ENCODE measurements at regions not wholly inside any gene's neighbourhood (a gene's known extent, or its start where the extent isn't known, plus 50 kb on each side); places are given as distances from the start of the nearest gene placed in this dataset.

DNA sequence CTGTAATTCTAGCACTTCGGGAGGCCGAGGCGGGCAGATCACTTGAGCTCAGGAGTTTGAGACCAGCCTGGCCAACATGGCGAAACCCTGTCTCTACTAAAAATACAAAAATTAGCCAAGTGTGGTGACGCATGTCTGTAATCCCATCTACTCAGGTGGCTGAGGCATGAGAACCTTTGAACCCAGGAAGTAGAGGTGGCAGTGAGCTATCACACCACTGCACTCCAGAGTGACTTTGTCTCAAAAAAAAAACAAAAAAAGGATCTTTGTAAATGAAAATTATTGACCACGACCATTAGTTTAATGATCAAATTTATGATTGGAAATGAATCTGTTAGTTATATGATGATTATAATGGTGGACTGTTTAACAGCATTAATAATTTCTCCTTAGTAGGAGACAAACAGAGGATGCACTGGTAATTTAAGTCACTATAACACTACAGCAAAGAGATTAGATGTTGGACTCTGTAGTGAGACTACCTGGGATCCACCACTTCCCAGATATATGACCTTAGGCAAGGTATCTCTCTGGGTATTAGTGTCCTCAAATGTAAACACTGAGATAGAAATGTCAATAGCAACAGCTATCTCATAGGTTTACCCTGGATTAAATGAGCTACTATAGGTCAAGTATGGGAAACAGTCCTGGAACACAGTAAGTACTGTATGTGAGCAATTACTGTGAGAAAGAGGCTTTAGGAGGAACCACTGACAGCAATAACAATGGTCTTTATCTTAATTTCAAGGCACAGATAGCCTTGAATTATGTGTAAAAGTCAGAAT is 214.7 kb downstream of the NOVA1 start:
- CTCF ChIA-PET, result no interaction called here
- TF ChIP-seq FOXM1 (IDR thresholded peaks at IDR 0.05; ENCODE audit: borderline replicate concordance), result no peak
- DNase-seq (ENCODE audit: extremely low spot score), result no peak
- POLR2A ChIA-PET, result no interaction called here

DNA sequence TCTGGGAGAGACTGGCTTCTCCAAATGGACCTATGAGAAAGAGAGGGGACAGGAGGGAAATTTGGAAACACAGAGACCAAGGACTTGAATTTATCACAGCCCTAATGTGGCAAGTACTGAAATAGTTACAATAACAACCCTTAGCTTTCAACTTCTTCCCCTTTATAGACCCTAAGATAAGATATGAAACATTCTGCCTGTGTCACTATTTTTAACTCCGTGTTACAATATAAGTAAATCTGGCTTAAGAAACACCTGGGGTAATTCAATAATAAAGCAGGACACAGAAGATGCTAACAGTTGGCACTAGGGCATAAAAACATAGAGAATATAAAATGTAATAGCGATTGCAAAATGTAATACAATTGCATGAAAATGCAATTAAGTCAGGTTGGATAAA is 216.4 kb downstream of the NOVA1 start:
- no peak for TF ChIP-seq SP1 (IDR thresholded peaks at IDR 0.05)
- no peak for TF ChIP-seq SUZ12 (IDR thresholded peaks at IDR 0.05)
- no peak for TF ChIP-seq FOXK2 (IDR thresholded peaks at IDR 0.05)
- no peak for TF ChIP-seq L3MBTL2 (conservative IDR thresholded peaks at IDR 0.05)
- TF ChIP-seq NFRKB (IDR thresholded peaks at IDR 0.05), result no peak
- no peak for TF ChIP-seq BHLHE40 (IDR thresholded peaks at IDR 0.05; ENCODE audit: borderline replicate concordance)
- TF ChIP-seq TARDBP (IDR thresholded peaks at IDR 0.05), result no peak
- no peak for TF ChIP-seq FOXA1 (IDR thresholded peaks at IDR 0.05)
- no peak for TF ChIP-seq CTBP1 (IDR thresholded peaks at IDR 0.05; ENCODE audit: borderline replicate concordance)
- no peak for TF ChIP-seq ZNF384 (IDR thresholded peaks at IDR 0.05)
- no peak for TF ChIP-seq LEF1 (IDR thresholded peaks at IDR 0.05; ENCODE audit: borderline replicate concordance)
- TF ChIP-seq ARNT (IDR thresholded peaks at IDR 0.05), result no peak
- no peak for TF ChIP-seq PKNOX1 (IDR thresholded peaks at IDR 0.05)
- TF ChIP-seq FOXM1 (IDR thresholded peaks at IDR 0.05; ENCODE audit: borderline replicate concordance), result no peak
- DNase-seq (ENCODE audit: extremely low spot score), result no peak
- ChIA-PET CTCF (no interaction called here), POLR2A (no interaction called here)

GRCh38 chr14:26380637-26381036 is 217.2 kb downstream of the NOVA1 start:
- TF ChIP-seq L3MBTL2 (conservative IDR thresholded peaks at IDR 0.05), result no peak
- TF ChIP-seq FOXM1 (IDR thresholded peaks at IDR 0.05; ENCODE audit: borderline replicate concordance), result no peak
- TF ChIP-seq NFRKB (IDR thresholded peaks at IDR 0.05), result no peak
- TF ChIP-seq PKNOX1 (IDR thresholded peaks at IDR 0.05), result no peak
- no peak for TF ChIP-seq ARNT (IDR thresholded peaks at IDR 0.05)
- no peak for TF ChIP-seq ELF4 (IDR thresholded peaks at IDR 0.05)
- TF ChIP-seq FOXK2 (IDR thresholded peaks at IDR 0.05), result no peak
- no peak for TF ChIP-seq BHLHE40 (IDR thresholded peaks at IDR 0.05; ENCODE audit: borderline replicate concordance)
- TF ChIP-seq CTBP1 (IDR thresholded peaks at IDR 0.05; ENCODE audit: borderline replicate concordance), result no peak
- no peak for TF ChIP-seq TARDBP (IDR thresholded peaks at IDR 0.05)
- no peak for TF ChIP-seq ZNF384 (IDR thresholded peaks at IDR 0.05)
- TF ChIP-seq FOXA1 (IDR thresholded peaks at IDR 0.05), result no peak
- no peak for TF ChIP-seq SUZ12 (IDR thresholded peaks at IDR 0.05)
- TF ChIP-seq SP1 (IDR thresholded peaks at IDR 0.05), result no peak
- no peak for TF ChIP-seq LEF1 (IDR thresholded peaks at IDR 0.05; ENCODE audit: borderline replicate concordance)
- no peak for TF ChIP-seq HDGF (IDR thresholded peaks at IDR 0.05; ENCODE audit: borderline replicate concordance)
- DNase-seq (ENCODE audit: extremely low spot score), result no peak
- CTCF ChIA-PET, result no interaction called here
- POLR2A ChIA-PET, result no interaction called here

DNA sequence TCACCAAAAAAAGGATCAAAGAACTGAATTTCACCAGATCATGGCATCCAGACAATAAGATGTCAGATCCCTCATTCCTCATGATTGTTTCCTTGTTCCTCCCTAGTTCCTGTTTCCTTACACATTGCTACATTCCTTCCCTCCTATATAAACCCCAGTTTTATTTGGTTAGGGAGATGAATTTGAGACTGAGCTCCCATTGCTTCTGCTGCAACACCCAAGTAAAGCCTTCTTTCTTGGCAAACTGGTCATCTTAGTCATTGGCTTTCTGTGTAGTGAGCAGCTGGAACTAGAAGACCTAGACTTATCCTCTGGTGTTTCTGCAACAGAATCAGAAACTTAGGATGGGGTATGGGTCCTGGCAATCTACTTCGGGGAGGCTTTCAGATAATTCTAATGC is 217.9 kb downstream of the NOVA1 start:
- CTCF ChIA-PET, result no interaction called here
- DNase-seq (ENCODE audit: extremely low spot score), result no peak
- POLR2A ChIA-PET, result no interaction called here
- TF ChIP-seq SP1 (IDR thresholded peaks at IDR 0.05) (no peak), BHLHE40 (IDR thresholded peaks at IDR 0.05; ENCODE audit: borderline replicate concordance) (no peak), ARNT (IDR thresholded peaks at IDR 0.05) (no peak)

DNA sequence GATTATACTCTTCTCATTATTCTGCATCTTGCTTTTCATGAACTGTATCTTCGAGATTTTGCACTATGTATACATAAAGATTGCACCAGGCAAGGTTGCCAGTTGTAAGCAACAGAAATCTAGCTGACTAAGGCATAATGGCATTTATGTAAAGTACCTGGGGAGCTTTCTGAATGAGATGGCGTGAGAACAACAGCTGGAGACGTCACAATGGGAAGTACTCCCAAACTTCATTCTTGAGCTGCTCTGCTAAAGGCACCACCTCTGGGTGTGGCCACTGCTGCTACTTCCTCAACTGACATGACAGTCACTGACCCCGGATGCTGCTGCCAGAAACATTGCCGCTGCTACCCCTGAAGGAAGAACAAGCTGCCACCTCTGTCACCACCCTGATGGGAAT is 220.7 kb downstream of the NOVA1 start:
- ChIA-PET CTCF (no interaction called here), POLR2A (no interaction called here)
- no peak for TF ChIP-seq TARDBP (IDR thresholded peaks at IDR 0.05)
- TF ChIP-seq FOXK2 (IDR thresholded peaks at IDR 0.05), result no peak
- no peak for TF ChIP-seq ARNT (IDR thresholded peaks at IDR 0.05)
- DNase-seq (ENCODE audit: extremely low spot score), result no peak

- no peak for TF ChIP-seq ARNT (IDR thresholded peaks at IDR 0.05)
- DNase-seq (ENCODE audit: extremely low spot score), result no peak
- CTCF ChIA-PET, result no interaction called here
- POLR2A ChIA-PET, result no interaction called here
Measured at GRCh38 chr14:26370115-26370514, 227.7 kb downstream of the NOVA1 start.

GRCh38 chr14:26363689-26364088 is 234.1 kb downstream of the NOVA1 start:
- DNase-seq (ENCODE audit: extremely low spot score), result no peak
- ChIA-PET CTCF (no interaction called here), POLR2A (no interaction called here)
- no peak for TF ChIP-seq L3MBTL2 (conservative IDR thresholded peaks at IDR 0.05)
- TF ChIP-seq ZNF384 (IDR thresholded peaks at IDR 0.05), result no peak
- no peak for TF ChIP-seq SP1 (IDR thresholded peaks at IDR 0.05)
- no peak for TF ChIP-seq LEF1 (IDR thresholded peaks at IDR 0.05; ENCODE audit: borderline replicate concordance)
- TF ChIP-seq FOXK2 (IDR thresholded peaks at IDR 0.05), result no peak
- TF ChIP-seq SUZ12 (IDR thresholded peaks at IDR 0.05), result no peak
- no peak for TF ChIP-seq ELF4 (IDR thresholded peaks at IDR 0.05)

DNA sequence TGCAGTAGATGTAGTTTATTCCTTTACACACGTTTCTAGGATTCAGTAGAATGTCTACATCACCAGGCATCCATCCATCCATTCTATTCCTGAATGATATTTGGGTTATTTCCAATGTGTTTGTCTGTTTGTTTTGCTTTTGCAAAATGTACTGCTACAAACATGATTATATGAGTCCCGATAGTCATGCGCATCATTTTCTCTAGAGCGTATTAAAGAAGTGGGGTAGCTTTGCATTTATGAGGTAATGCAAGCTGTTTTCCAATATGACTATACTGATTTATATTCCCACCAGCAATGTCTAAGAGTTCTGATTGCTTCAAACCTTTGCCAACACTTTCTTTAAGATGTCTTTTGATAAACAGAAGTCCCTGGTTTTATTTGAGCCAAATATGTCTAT is 253.2 kb downstream of the NOVA1 start:
- POLR2A ChIA-PET, result no interaction called here
- CTCF ChIA-PET, result no interaction called here

More for the DNA sequence above, 253.2 kb downstream of the NOVA1 start:
- TF ChIP-seq FOXM1 (IDR thresholded peaks at IDR 0.05; ENCODE audit: borderline replicate concordance), result no peak
- no peak for TF ChIP-seq SP1 (IDR thresholded peaks at IDR 0.05)
- TF ChIP-seq CTBP1 (IDR thresholded peaks at IDR 0.05; ENCODE audit: borderline replicate concordance), result no peak
- no peak for TF ChIP-seq ZNF384 (IDR thresholded peaks at IDR 0.05)
- TF ChIP-seq ELF4 (IDR thresholded peaks at IDR 0.05), result no peak
- TF ChIP-seq BHLHE40 (IDR thresholded peaks at IDR 0.05; ENCODE audit: borderline replicate concordance), result no peak
- no peak for TF ChIP-seq FOXA1 (IDR thresholded peaks at IDR 0.05)
- no peak for TF ChIP-seq TARDBP (IDR thresholded peaks at IDR 0.05)
- no peak for TF ChIP-seq FOXK2 (IDR thresholded peaks at IDR 0.05)
- TF ChIP-seq NFRKB (IDR thresholded peaks at IDR 0.05), result no peak
- TF ChIP-seq PKNOX1 (IDR thresholded peaks at IDR 0.05), result no peak
- TF ChIP-seq LEF1 (IDR thresholded peaks at IDR 0.05; ENCODE audit: borderline replicate concordance), result no peak
- no peak for TF ChIP-seq HDGF (IDR thresholded peaks at IDR 0.05; ENCODE audit: borderline replicate concordance)
- no peak for DNase-seq (ENCODE audit: extremely low spot score)

Measured in HEK293T (cell line).